ENCODE measurements at regions not wholly inside any gene's neighbourhood (a gene's known extent, or its start where the extent isn't known, plus 50 kb on each side); places are given as distances from the start of the nearest gene placed in this dataset.

DNA sequence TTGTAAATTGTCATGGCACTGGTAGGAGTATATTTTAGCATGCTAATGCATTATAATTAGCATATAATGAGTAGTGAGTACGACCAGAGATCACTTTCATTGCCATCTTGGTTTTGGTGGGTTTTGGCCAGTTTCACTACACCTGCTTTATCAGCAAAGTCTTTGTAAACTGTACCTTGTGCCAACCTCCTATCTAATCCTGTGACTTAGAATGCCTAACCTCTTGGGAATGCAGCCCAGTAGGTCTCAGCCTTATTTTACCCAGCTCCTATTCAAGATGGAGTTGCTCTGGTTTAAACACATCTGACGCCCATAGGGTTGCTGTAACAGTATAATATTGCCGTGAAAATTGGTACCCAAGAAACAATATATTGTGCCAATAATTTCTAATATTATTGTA, 159.4 kb downstream of the MAGEB5 start:
- no peak for DNase-seq (ENCODE audit: low spot score)

DNA sequence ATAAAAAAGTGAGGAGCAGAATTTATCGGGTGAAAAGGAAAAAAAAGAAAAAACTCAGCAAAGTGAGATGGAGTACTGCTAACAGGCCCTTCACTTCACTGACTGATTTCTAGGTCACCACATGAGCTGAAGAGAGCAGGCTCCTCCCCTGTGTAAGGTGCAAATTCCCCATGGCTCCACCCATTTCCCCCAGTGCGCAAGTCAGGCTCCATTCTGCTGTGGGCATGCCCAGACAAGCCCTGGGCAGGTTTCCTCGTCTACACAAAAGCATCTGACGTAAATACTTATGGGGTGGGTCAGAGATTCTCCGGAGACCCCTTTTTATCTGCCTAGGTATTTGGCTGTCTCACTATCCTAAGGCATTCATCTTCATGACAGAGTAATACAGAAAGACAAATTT, 157.9 kb downstream of the MAGEB5 start:
- no peak for DNase-seq (ENCODE audit: low spot score)

DNA sequence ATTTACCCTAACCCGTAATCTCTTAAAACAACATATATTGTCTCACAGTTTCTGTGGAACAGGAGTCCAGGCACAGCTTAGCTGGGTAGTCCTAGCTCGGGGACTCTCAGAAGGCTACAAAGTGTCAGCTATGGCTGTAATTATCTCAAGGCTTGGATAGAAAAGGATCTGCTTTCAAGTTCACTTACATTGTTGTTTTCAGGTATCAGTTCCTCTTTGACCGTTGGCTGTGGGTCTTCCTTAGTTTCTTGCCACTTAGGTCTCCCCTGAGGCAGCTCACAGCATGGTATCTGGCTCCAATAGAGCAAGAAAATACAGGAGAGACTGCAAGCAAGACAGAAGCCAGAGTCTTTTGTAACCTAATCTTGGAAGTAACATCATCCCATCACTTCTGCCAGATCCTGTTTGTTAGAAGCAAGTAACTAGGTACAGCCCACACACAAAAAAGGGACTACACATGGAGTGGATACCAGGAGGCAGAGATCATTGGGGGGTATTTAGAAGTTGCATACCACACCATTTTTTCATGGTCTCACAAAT, 137.0 kb downstream of the MAGEB5 start:
- DNase-seq (ENCODE audit: low spot score), result no peak

DNA sequence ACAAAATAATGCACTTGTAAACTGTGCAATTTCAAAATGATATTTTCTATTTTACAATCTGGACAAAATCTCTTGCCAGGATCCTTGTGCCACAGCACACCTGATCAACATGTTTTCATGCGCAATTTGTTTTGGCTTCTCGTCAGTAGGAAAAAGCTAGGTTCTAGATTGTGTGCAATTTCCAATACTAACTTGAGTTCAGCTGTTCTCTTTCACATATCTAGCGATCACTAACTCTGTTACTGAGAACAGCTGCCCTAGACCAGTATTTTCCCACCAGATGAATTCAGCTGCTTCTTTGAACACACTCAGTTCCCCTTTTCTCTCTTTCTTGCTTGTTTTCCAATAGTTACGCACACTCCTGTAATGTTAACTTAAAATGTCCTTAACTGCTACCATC, 131.2 kb downstream of the MAGEB5 start:
- no peak for DNase-seq (ENCODE audit: low spot score)

DNA sequence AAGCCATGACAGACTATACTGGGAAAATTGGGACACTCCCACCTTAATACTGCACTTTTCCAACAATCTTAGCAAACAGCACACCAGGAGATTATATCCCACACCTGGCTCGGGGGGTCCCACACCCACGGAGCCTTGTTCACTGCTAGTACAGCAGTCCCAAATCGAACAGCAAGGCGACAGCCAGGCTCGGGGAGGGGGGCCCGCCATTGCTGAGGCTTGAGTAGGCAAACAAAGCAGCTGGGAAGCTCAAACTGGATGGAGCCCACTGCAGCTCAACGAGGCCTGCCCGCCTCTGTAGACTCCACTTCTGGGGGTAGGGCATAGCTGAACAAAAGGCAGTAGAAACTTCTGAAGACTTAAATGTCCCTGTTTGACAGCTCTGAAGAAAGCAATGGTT, 118.3 kb downstream of the MAGEB5 start:
- DNase-seq (ENCODE audit: low spot score), result no peak

DNA sequence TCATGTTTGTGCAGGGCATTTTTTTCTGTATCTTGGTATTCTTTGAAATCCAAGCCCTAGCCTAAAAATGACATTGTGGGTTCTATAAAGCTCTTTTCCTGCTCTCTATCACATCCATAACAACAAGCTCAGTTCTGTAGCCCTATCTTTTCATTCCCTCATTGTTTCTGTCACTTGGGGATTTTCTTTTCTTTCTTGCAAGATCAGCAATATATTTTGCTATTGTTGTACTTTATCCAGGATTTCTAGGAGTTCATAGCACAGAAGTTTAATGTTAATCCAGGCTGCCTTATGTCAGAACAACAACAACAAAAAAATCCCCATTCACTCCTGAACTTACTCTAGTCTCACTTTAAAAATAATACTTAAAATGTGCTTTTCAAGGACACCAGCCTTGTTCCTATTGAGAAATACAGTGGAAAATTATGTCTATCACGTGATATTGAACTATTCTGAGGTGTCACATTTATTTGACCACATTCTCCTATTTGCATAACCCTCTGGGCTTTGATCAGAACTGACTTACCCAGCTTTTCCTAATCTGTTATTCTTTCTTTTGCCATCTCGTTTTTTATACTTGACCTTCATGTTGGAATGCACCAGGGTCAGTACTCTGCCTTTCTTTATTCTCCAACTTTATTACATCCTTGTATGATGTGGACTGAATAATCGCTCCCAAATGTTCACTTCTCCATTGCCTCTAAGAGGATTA, 112.8 kb downstream of the MAGEB5 start:
- DNase-seq (ENCODE audit: low spot score), result no peak

DNA sequence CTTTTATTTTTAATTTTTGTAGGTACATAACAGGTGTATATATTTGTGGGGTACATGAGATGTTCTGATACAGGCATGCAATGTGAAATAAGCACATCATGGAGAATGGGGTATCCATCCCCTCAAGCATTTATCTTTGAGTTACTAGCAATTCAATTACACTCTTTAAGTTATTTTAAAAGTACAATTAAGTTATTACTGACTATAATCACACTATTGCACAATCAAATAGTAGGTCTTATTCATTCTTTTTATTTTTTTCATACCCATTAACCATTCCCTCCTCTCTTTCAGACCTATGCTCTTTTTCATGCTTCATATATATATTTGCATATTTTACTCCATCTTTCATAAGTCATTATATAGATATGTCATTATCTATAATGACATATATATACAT, 93.3 kb downstream of the MAGEB5 start:
- no peak for DNase-seq (ENCODE audit: low spot score)

DNA sequence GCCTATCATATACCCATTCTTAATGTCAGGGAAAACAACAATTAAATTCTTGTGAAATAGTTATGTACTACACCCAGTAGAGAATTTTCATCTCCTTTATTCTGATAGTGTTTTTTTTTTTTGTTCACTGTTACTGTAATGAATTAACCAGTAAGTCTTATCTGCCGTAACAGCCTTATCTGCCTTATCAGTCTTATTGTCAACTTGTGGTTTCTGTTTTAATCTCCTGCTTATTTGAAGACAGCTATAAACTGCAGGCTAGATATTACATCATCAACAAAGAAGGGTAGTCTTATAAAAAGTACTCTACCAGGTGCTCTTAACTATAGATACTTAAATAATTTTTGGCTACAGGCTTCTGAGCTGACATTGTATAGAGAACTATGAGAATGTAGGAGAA, 79.5 kb downstream of the MAGEB5 start:
- DNase-seq (ENCODE audit: low spot score), result no peak

DNA sequence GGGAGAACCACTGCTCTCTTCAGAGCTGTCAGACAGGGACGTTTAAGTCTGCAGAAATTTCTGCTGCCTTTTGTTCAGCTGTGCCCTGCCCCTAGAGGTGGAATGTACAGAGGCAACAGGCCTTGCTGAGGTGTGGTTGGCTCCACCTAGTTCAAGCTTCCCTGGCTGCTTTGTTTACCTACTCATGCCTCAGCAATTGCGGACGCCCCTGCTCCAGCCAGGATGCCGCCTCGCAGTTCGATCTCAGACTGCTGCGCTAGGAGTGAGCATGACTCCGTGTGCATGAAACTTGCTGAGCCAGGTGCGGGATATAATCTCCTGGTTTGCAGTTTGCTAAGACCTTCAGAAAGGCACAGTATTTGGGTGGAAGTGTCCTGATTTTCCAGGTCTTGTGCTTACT, 70.9 kb downstream of the MAGEB5 start:
- no peak for DNase-seq (ENCODE audit: low spot score)

Measured in hepatic stellate cell (primary cell).